HEK293T (cell line): ENCODE measurements at regions not wholly inside any gene's neighbourhood (a gene's known extent, or its start where the extent isn't known, plus 50 kb on each side); places are given as distances from the start of the nearest gene placed in this dataset.

ENCODE experiments used
- CTCF ChIA-PET: fragments of 350-600 bp; formaldehyde crosslinking; extraction: SDS; loops from one replicate; lab custom pipeline; 2021; ENCODE audit warnings: antibody characterized with exemption, inconsistent platforms; lab: Yijun Ruan, JAX
- POLR2A ChIA-PET: fragments of 350-600 bp; formaldehyde crosslinking; extraction: SDS; loops from one replicate; lab custom pipeline; 2020; ENCODE audit warnings: antibody characterized with exemption, inconsistent platforms; lab: Yijun Ruan, JAX
- DNase-seq: peaks from one replicate; pipeline ENCODE4 v3.0.0; 2012; ENCODE audit warnings: mixed read lengths; ENCODE audit errors: extremely low spot score
- ARNT ChIP-seq: fragments of 450-650 bp; IDR thresholded peaks from 2 replicates; pipeline ENCODE4 v1.6.1; 2017; ENCODE audit warnings: mild to moderate bottlenecking
- BHLHE40 ChIP-seq: fragments of 450-650 bp; IDR thresholded peaks from 2 replicates; pipeline ENCODE4 v1.6.1; 2016; ENCODE audit warnings: mild to moderate bottlenecking, moderate library complexity, borderline replicate concordance
- CTBP1 ChIP-seq: fragments of 450-650 bp; IDR thresholded peaks from 2 replicates; pipeline ENCODE4 v1.6.1; 2016; ENCODE audit warnings: borderline replicate concordance
- ELF4 ChIP-seq: fragments of 450-650 bp; IDR thresholded peaks from 2 replicates; pipeline ENCODE4 v1.6.1; 2017; ENCODE audit warnings: antibody characterized with exemption
- FOXA1 ChIP-seq: fragments of 450-650 bp; IDR thresholded peaks from 2 replicates; pipeline ENCODE4 v1.6.1; 2016; ENCODE audit warnings: mild to moderate bottlenecking
- FOXK2 ChIP-seq: fragments of 450-650 bp; IDR thresholded peaks from 2 replicates; pipeline ENCODE4 v1.6.1; 2016; ENCODE audit warnings: mild to moderate bottlenecking
- FOXM1 ChIP-seq: fragments of 450-650 bp; IDR thresholded peaks from 2 replicates; pipeline ENCODE4 v1.6.1; 2017; ENCODE audit warnings: mild to moderate bottlenecking, borderline replicate concordance
- HDGF ChIP-seq: fragments of 450-650 bp; IDR thresholded peaks from 2 replicates; pipeline ENCODE4 v1.6.1; 2017; ENCODE audit warnings: antibody characterized with exemption, borderline replicate concordance
- L3MBTL2 ChIP-seq: fragments of 450-650 bp; conservative IDR thresholded peaks from 2 replicates; pipeline ENCODE4 v1.6.1; 2016; ENCODE audit warnings: mild to moderate bottlenecking
- LEF1 ChIP-seq: fragments of 450-650 bp; IDR thresholded peaks from 2 replicates; pipeline ENCODE4 v1.6.1; 2017; ENCODE audit warnings: mild to moderate bottlenecking, borderline replicate concordance
- NFRKB ChIP-seq: fragments of 450-650 bp; IDR thresholded peaks from 2 replicates; pipeline ENCODE4 v1.6.1; 2016; ENCODE audit warnings: mild to moderate bottlenecking, moderate library complexity
- SP1 ChIP-seq: fragments of 450-650 bp; IDR thresholded peaks from 2 replicates; pipeline ENCODE4 v1.6.1; 2017
- SUZ12 ChIP-seq: fragments of 450-650 bp; IDR thresholded peaks from 2 replicates; pipeline ENCODE4 v1.6.1; 2016; ENCODE audit warnings: mild to moderate bottlenecking
- TARDBP ChIP-seq: fragments of 450-650 bp; IDR thresholded peaks from 2 replicates; pipeline ENCODE4 v1.6.1; 2016
- ZNF384 ChIP-seq: fragments of 450-650 bp; IDR thresholded peaks from 2 replicates; pipeline ENCODE4 v1.6.1; 2016
- TF ChIP-seq, protein P1 (sequence below): fragments of 450-650 bp; IDR thresholded peaks from 2 replicates; pipeline ENCODE4 v1.6.1; 2016

DNA sequence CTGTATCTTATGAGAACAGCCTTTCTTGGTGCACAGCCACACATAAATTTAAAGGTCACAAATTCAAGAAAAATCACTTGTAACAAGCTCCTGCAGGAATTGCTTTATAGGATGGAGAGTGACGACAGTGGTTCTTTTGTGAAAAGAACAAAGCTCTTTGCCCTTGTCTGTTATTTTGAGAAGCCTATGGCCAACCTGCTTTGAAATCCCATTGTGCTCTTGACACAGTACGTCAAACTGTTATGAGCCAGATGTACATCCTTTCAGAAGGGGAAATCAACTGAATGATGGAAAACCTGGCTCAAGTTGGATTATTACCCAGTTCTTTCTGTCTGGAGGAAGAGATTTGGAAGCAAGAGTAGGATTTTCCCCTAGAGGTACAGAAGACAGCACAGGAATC, 1454.2 kb downstream of the ARAP2 start:
- CTCF ChIA-PET, result no interaction called here
- DNase-seq, result no peak
- POLR2A ChIA-PET, result no interaction called here
- TF ChIP-seq FOXM1, result no peak
- no peak for TF ChIP-seq L3MBTL2
- no peak for TF ChIP-seq LEF1
- TF ChIP-seq CTBP1, result no peak
- TF ChIP-seq SP1, result no peak
- TF ChIP-seq, protein P1, sequence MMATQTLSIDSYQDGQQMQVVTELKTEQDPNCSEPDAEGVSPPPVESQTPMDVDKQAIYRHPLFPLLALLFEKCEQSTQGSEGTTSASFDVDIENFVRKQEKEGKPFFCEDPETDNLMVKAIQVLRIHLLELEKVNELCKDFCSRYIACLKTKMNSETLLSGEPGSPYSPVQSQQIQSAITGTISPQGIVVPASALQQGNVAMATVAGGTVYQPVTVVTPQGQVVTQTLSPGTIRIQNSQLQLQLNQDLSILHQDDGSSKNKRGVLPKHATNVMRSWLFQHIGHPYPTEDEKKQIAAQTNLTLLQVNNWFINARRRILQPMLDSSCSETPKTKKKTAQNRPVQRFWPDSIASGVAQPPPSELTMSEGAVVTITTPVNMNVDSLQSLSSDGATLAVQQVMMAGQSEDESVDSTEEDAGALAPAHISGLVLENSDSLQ, result no peak
- no peak for TF ChIP-seq NFRKB
- no peak for TF ChIP-seq ZNF384
- no peak for TF ChIP-seq FOXK2
- no peak for TF ChIP-seq TARDBP
- TF ChIP-seq ELF4, result no peak
- TF ChIP-seq FOXA1, result no peak
- TF ChIP-seq BHLHE40, result no peak
- TF ChIP-seq HDGF, result no peak

DNA sequence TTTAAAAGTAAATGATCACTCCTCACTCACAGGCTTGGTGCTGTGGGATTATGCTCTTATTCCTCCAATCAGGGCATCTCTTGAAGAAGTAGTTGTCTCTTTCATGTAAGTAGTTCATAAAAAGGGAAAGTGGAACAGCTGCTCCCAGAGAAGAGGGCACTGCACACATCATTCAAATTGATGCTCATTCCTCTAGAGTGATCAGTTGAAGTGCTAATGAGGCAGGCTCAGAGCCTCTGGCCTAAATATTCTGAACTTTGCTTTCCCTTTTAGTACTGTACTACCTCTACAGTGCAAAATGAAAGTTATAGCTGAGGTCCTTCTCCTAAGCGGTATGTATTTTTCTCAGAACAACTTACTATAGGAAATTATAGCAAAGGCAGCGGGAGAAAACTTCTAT, 1453.1 kb downstream of the ARAP2 start:
- ChIA-PET CTCF (no interaction called here), POLR2A (no interaction called here)
- DNase-seq, result no peak
- TF ChIP-seq HDGF (no peak), CTBP1 (no peak), L3MBTL2 (no peak)

DNA sequence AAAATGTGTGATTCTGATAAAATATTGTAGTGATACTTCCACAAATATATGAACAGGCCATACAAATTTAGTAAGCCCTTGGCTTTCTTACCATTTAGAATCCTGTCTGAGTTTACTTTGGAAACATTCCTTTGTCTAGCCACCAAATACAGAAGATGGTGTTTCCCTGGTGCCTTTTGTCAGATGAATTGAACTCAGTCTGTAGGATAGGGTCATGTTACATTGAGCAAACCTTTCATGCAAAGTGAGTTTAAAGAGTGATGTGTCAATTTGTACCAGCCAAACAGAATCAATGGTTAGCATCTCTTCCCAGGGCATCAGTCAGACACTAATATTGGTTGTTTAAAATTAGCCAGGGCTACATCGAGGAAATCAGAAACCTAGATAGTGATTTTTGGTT, 1443.4 kb downstream of the ARAP2 start:
- ChIA-PET POLR2A (no interaction called here), CTCF (no interaction called here)
- TF ChIP-seq ZNF384 (no peak), SUZ12 (no peak), TARDBP (no peak), LEF1 (no peak), CTBP1 (no peak), ELF4 (no peak), FOXM1 (no peak), FOXA1 (no peak), NFRKB (no peak), ARNT (no peak), SP1 (no peak), L3MBTL2 (no peak), FOXK2 (no peak), HDGF (no peak), BHLHE40 (no peak)
- TF ChIP-seq, protein P1, result no peak
- DNase-seq, result no peak

DNA sequence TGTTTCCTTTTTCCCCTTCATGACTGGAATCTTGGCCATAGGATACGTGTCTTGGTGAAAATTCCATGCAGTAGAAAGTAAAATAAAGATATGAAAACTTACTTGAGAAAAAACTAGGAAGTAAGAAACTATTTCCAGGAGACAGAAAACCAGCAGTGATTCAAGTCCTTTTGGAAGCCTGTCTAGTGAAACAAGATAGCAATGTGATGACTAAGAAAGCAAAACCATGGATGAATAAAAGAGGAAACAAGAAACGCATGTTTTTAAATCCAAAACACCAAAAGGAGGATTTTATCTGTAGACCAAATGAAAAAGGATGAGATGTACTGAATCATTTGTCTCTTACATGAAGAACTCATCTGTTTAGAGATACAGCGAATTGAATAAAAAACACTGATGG, 1430.0 kb downstream of the ARAP2 start:
- DNase-seq, result no peak
- POLR2A ChIA-PET, result no interaction called here
- TF ChIP-seq LEF1 (no peak), BHLHE40 (no peak), CTBP1 (no peak), FOXM1 (no peak), L3MBTL2 (no peak), HDGF (no peak)
- TF ChIP-seq, protein P1, result no peak
- CTCF ChIA-PET, result no interaction called here

DNA sequence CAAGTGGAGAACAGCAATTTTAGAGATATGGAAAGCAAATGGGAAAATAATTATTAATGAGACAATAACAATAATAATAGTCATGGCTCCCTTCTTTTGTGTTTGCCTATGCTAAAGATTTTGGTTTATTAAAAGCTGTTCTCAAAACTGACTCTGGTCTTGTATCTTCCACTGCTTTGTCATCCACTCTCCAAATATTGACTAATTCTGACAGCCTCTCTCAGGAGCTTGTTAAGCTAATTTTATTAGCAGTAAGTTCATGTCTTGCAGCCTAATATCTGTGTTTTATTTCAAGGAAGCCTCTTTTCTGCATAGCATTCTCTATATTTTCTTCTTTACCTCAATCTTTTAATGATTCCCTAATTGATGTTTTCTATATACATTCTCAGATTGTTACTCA, 1419.8 kb downstream of the ARAP2 start:
- no peak for DNase-seq
- ChIA-PET POLR2A (no interaction called here), CTCF (no interaction called here)
- TF ChIP-seq, protein P1, result no peak
- TF ChIP-seq L3MBTL2, result no peak
- TF ChIP-seq ZNF384, result no peak
- TF ChIP-seq ARNT, result no peak
- no peak for TF ChIP-seq SUZ12
- no peak for TF ChIP-seq SP1
- no peak for TF ChIP-seq LEF1
- TF ChIP-seq ELF4, result no peak
- TF ChIP-seq BHLHE40, result no peak
- TF ChIP-seq FOXM1, result no peak
- no peak for TF ChIP-seq CTBP1
- no peak for TF ChIP-seq TARDBP
- TF ChIP-seq NFRKB, result no peak
- no peak for TF ChIP-seq FOXK2
- TF ChIP-seq FOXA1, result no peak
- no peak for TF ChIP-seq HDGF

DNA sequence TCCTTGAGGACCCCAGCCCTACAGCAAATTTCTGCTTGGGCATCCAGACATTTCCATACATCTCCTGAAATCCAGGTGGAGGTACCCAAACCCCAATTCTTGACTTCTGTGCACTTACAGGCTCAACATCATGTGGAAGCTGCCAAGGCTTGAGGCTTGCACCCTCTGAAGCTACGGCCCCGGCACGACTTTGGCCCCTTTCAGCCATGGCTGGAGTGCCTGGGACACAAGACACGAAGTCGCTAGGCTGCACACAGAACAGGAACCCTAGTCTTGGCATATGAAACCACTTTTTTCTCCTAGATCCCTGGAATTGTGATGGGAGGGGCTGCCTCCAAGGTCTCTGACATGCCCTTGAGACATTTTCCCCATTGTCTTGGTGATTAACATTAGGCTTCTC, 1417.7 kb downstream of the ARAP2 start:
- CTCF ChIA-PET, result no interaction called here
- TF ChIP-seq TARDBP, result no peak
- no peak for TF ChIP-seq CTBP1
- TF ChIP-seq FOXM1, result no peak
- TF ChIP-seq ZNF384, result no peak
- TF ChIP-seq, protein P1, result no peak
- no peak for TF ChIP-seq LEF1
- TF ChIP-seq FOXA1, result no peak
- TF ChIP-seq BHLHE40, result no peak
- DNase-seq, result no peak
- POLR2A ChIA-PET, result no interaction called here
